K562 (cell line): ENCODE measurements at regions not wholly inside any gene's neighbourhood (a gene's known extent, or its start where the extent isn't known, plus 50 kb on each side); places are given as distances from the start of the nearest gene placed in this dataset.

ENCODE experiments used
- ATAC-seq: fragments of 200-7000 bp; cut with Tn5 transposase; 3 replicates; pipeline ENCODE4 v1.9.1; 2020; ENCODE audit warnings: moderate library complexity
- BruUV-seq: library from RNA; stranded (reverse); fragments of 400-500 nt; replicated peaks from 2 replicates; lab custom pipeline; 2021; lab: Mats Ljungman, UMichigan
- CTCF ChIA-PET: fragments of 300-600 bp; formaldehyde crosslinking; extraction: SDS; loops from one replicate; lab custom pipeline; 2021; ENCODE audit warnings: low intra/inter-chr PET ratio; lab: Yijun Ruan, JAX
- POLR2A ChIA-PET: fragments of 300-600, 350-650 bp; sonication (Branson Sonifier 250); formaldehyde crosslinking; extraction: SDS; loops from one replicate; lab custom pipeline; 2021; ENCODE audit warnings: antibody characterized with exemption, inconsistent platforms; lab: Yijun Ruan, JAX
- DNase-seq, 4 experiments: peaks; one replicate each; pipeline versions ENCODE4 v3.0.0 to v3.0.0-alpha.2; 2011 to 2018; ENCODE audit warnings: low spot score in 3 of 4, mixed read lengths in 3 of 4; ENCODE audit errors: extremely low read depth in 1 of 4
- FAIRE-seq: peaks from 2 replicates; lab custom pipeline; 2011; peaks lifted over from hg19 to GRCh38; lab: Jason Lieb, UNC
- H2AFZ ChIP-seq: 2 replicates; pipeline ENCODE4 v1.6.0; 2011; ENCODE audit warnings: low read depth, low read length, control low read depth, inconsistent platforms
- H3K27ac ChIP-seq: fragments of 200-600 bp; 3 replicates; pipeline ENCODE4 v1.8.0; 2011; ENCODE audit warnings: low read depth, mild to moderate bottlenecking, control low read depth, inconsistent platforms, low read length, moderate library complexity, mixed read lengths; ENCODE audit errors: extremely low read depth
- H3K27me3 ChIP-seq, 2 experiments: fragments of 300-600 bp in 1 of 2; 2 replicates in 1 of 2; 3 replicates in 1 of 2; pipeline versions ENCODE4 v1.6.0 to v1.8.0; 2011; ENCODE audit warnings: inconsistent platforms in 2 of 2, low read length in 2 of 2, mild to moderate bottlenecking in 1 of 2, mixed read lengths in 1 of 2, moderate library complexity in 1 of 2; ENCODE audit not compliant: control insufficient read depth in 2 of 2, insufficient read depth in 2 of 2
- H3K36me3 ChIP-seq: fragments of 300-600 bp; 3 replicates; pipeline ENCODE4 v1.8.0; 2011; ENCODE audit warnings: mild to moderate bottlenecking, low read length, inconsistent platforms; ENCODE audit not compliant: control insufficient read depth, insufficient read depth
- H3K4me1 ChIP-seq, 2 experiments: fragments of 200-600 bp in 1 of 2; replicated peaks in 1 of 2; 2 replicates in 1 of 2; 3 replicates in 1 of 2; pipeline versions ENCODE4 v1.5.1 to v1.8.0; 2011; ENCODE audit warnings: inconsistent platforms in 2 of 2, low read length in 2 of 2, mild to moderate bottlenecking in 1 of 2, mixed read lengths in 1 of 2, moderate library complexity in 1 of 2; ENCODE audit not compliant: control insufficient read depth in 2 of 2, insufficient read depth in 2 of 2
- H3K4me2 ChIP-seq: 2 replicates; pipeline ENCODE4 v1.6.1; 2011; ENCODE audit warnings: low read length, control low read depth, inconsistent platforms, mixed read lengths; ENCODE audit not compliant: insufficient read depth
- H3K4me3 ChIP-seq: fragments of 200-600 bp; sonication (generic), shearing (Covaris generic); 2 replicates; pipeline ENCODE4 v1.5.1; 2016; ENCODE audit warnings: control low read depth, inconsistent platforms
- H3K79me2 ChIP-seq: fragments of 200-600 bp; 3 replicates; pipeline ENCODE4 v1.8.0; 2011; ENCODE audit warnings: low read length, inconsistent platforms; ENCODE audit not compliant: control insufficient read depth, insufficient read depth
- H3K9ac ChIP-seq, 2 experiments: 2 replicates each; pipeline versions ENCODE4 v1.6.0 to v1.6.1; 2011; ENCODE audit warnings: low read depth in 2 of 2, low read length in 2 of 2, control low read depth in 1 of 2, inconsistent platforms in 1 of 2, mild to moderate bottlenecking in 1 of 2, mixed read lengths in 1 of 2; ENCODE audit not compliant: insufficient read depth in 1 of 2
- H3K9me1 ChIP-seq: one replicate; pipeline ENCODE4 v1.6.0; 2011; ENCODE audit warnings: inconsistent platforms, mild to moderate bottlenecking, low read length, moderate library complexity; ENCODE audit not compliant: control insufficient read depth, insufficient read depth
- H3K9me3 ChIP-seq: replicated peaks from 2 replicates; pipeline ENCODE4 v1.5.1; 2011; ENCODE audit warnings: low read depth, low read length, inconsistent platforms; ENCODE audit not compliant: control insufficient read depth, insufficient read depth
- H4K20me1 ChIP-seq: replicated peaks from 2 replicates; pipeline ENCODE4 v1.6.1; 2011; ENCODE audit warnings: low read length, inconsistent platforms, mixed read lengths; ENCODE audit not compliant: control insufficient read depth, insufficient read depth
- ARNT ChIP-seq, 2 experiments: fragments of 450-650 bp; IDR thresholded peaks; 2 replicates each; pipeline ENCODE4 v1.6.1; 2016; ENCODE audit warnings: mild to moderate bottlenecking in 1 of 2
- ESRRB ChIP-seq: fragments of 250-450 bp; sonication (Bioruptor Pico); IDR thresholded peaks from 2 replicates; pipeline ENCODE4 v1.5.0; 2020; ENCODE audit warnings: mild to moderate bottlenecking, moderate library complexity, borderline replicate concordance
- ETV1 ChIP-seq: fragments of 450-650 bp; conservative IDR thresholded peaks from 2 replicates; pipeline ENCODE4 v1.6.1; 2016; ENCODE audit warnings: missing genetic modification characterization, control low read depth, low read depth, missing compliant biosample characterization
- HDAC8 ChIP-seq: fragments of 450-650 bp; IDR thresholded peaks from 2 replicates; pipeline ENCODE4 v1.6.1; 2016; ENCODE audit warnings: mild to moderate bottlenecking, missing genetic modification characterization, moderate library complexity, missing compliant biosample characterization
- MXI1 ChIP-seq: IDR thresholded peaks from 2 replicates; pipeline ENCODE4 v1.6.1; 2011; ENCODE audit warnings: low read depth, mild to moderate bottlenecking, improper control_type of control experiment, low read length
- NR1H2 ChIP-seq: sonication (generic); formaldehyde crosslinking; IDR thresholded peaks from 2 replicates; pipeline ENCODE4 v1.4.0; 2020; ENCODE audit warnings: mild to moderate bottlenecking, missing genetic modification reagents
- NR2C1 ChIP-seq, 2 experiments: fragments of 450-650 bp; IDR thresholded peaks; 2 replicates each; pipeline ENCODE4 v1.6.1; 2017; ENCODE audit warnings: mild to moderate bottlenecking in 2 of 2, antibody characterized with exemption in 1 of 2, inconsistent platforms in 1 of 2, missing compliant biosample characterization in 1 of 2, missing genetic modification characterization in 1 of 2
- SAP30 ChIP-seq: fragments of 200-600 bp; sonication (generic); IDR thresholded peaks from 2 replicates; pipeline ENCODE4 v1.6.1; 2012; ENCODE audit warnings: borderline replicate concordance, low read depth, mild to moderate bottlenecking, moderate library complexity, low read length, control low read depth, inconsistent platforms; ENCODE audit not compliant: insufficient read depth, poor library complexity, severe bottlenecking
- TRIM24 ChIP-seq, 2 experiments: fragments of 450-650 bp; IDR thresholded peaks; 2 replicates each; pipeline ENCODE4 v1.6.1; 2016
- ZNF253 ChIP-seq: fragments of 250-450 bp; sonication (Bioruptor Pico); conservative IDR thresholded peaks from 2 replicates; pipeline ENCODE4 v1.6.1; 2021; ENCODE audit warnings: mild to moderate bottlenecking
- ZNF408 ChIP-seq: fragments of 250-450 bp; sonication (Bioruptor Pico); IDR thresholded peaks from 2 replicates; pipeline ENCODE4 v1.4.0; 2020; ENCODE audit warnings: low read depth, mild to moderate bottlenecking, moderate library complexity
- ZNF431 ChIP-seq: sonication (generic); formaldehyde crosslinking; IDR thresholded peaks from 2 replicates; pipeline ENCODE4 v1.8.0; 2022; ENCODE audit warnings: mild to moderate bottlenecking, missing genetic modification reagents
- ZNF551 ChIP-seq: fragments of 250-450 bp; sonication (Bioruptor Pico); IDR thresholded peaks from 2 replicates; pipeline ENCODE4 v1.5.0; 2021; ENCODE audit warnings: mild to moderate bottlenecking, moderate library complexity
- WGBS: fragments of 100-300 bp; shearing (Covaris generic); methylation state at CpG from one replicate; pipeline ENCODE4 v1.1.6; 2016; ENCODE audit warnings: low coverage, mixed read lengths; ENCODE audit not compliant: insufficient coverage; ENCODE audit errors: missing lambda C conversion rate; 5-methylcytosine and 5-hydroxymethylcytosine counted together
- in situ Hi-C: fragments of 300-500 bp; cut with MboI; formaldehyde crosslinking; loops from 4 replicates; pipeline ENCODE4 v1.15.0; 2018; ENCODE audit warnings: inconsistent platforms, mixed read lengths
- intact Hi-C: fragments of 100-400 bp; cut with micrococcal nuclease; formaldehyde crosslinking; loops from 2 replicates; pipeline ENCODE4 v1.14.2; 2022
- TF ChIP-seq, protein P1 (sequence below): sonication (generic); formaldehyde crosslinking; IDR thresholded peaks from 2 replicates; pipeline ENCODE4 v1.8.1; 2023; ENCODE audit warnings: missing genetic modification reagents, mild to moderate bottlenecking, borderline replicate concordance
- TF ChIP-seq, protein P2 (sequence below): fragments of 250-450 bp; sonication (Bioruptor Pico); IDR thresholded peaks from 2 replicates; pipeline ENCODE4 v1.5.0; 2021
- TF ChIP-seq, protein P3 (sequence below): fragments of 250-450 bp; sonication (Bioruptor Pico); IDR thresholded peaks from 2 replicates; pipeline ENCODE4 v1.8.0; 2021; ENCODE audit warnings: borderline replicate concordance, mild to moderate bottlenecking, moderate library complexity; ENCODE audit not compliant: poor library complexity, severe bottlenecking

DNA sequence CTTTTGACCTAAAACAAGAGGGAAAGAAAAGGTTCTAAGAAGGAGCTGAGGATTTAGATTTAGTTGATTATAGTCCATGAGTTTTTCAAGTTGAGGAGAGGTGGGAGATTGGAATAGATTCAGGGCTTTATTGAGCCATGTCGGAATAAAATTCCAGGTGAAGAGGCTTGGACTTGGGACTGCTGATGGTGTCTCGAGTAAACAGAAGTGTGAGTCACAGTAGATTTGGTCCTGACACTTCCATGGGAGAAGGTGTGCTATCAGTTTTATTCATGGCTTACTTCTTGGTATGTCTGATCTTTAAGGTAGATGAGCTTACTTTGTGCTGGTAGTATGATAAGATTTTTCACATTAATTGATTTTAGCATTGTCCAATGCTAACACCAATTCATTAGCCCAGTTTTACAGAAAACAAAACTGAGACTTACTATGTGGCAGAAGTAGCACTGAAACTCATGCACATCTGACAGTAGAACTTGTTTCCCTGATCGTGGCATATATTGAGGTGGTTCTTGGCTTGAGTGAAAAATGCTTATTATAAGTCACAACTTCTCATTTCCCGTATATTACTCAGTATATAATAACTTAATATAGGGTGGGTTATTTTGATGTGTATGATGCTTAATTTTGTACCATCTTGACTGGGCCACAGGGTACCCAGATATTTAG lies 172.4 kb upstream of the IGF1 start (continued):
- TF ChIP-seq HDAC8 (tag) (no peak), ETV1 (no peak), ZNF431 (CRISPR knock-in tag) (no peak), ARNT (IDR thresholded peaks at IDR 0.05) (no peak)
- TF ChIP-seq, protein P1, sequence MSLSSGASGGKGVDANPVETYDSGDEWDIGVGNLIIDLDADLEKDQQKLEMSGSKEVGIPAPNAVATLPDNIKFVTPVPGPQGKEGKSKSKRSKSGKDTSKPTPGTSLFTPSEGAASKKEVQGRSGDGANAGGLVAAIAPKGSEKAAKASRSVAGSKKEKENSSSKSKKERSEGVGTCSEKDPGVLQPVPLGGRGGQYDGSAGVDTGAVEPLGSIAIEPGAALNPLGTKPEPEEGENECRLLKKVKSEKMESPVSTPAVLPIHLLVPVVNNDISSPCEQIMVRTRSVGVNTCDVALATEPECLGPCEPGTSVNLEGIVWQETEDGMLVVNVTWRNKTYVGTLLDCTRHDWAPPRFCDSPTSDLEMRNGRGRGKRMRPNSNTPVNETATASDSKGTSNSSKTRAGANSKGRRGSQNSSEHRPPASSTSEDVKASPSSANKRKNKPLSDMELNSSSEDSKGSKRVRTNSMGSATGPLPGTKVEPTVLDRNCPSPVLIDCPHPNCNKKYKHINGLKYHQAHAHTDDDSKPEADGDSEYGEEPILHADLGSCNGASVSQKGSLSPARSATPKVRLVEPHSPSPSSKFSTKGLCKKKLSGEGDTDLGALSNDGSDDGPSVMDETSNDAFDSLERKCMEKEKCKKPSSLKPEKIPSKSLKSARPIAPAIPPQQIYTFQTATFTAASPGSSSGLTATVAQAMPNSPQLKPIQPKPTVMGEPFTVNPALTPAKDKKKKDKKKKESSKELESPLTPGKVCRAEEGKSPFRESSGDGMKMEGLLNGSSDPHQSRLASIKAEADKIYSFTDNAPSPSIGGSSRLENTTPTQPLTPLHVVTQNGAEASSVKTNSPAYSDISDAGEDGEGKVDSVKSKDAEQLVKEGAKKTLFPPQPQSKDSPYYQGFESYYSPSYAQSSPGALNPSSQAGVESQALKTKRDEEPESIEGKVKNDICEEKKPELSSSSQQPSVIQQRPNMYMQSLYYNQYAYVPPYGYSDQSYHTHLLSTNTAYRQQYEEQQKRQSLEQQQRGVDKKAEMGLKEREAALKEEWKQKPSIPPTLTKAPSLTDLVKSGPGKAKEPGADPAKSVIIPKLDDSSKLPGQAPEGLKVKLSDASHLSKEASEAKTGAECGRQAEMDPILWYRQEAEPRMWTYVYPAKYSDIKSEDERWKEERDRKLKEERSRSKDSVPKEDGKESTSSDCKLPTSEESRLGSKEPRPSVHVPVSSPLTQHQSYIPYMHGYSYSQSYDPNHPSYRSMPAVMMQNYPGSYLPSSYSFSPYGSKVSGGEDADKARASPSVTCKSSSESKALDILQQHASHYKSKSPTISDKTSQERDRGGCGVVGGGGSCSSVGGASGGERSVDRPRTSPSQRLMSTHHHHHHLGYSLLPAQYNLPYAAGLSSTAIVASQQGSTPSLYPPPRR (CRISPR knock-in tag): no peak
- TF ChIP-seq, all 486 proteins: peak for 0

DNA sequence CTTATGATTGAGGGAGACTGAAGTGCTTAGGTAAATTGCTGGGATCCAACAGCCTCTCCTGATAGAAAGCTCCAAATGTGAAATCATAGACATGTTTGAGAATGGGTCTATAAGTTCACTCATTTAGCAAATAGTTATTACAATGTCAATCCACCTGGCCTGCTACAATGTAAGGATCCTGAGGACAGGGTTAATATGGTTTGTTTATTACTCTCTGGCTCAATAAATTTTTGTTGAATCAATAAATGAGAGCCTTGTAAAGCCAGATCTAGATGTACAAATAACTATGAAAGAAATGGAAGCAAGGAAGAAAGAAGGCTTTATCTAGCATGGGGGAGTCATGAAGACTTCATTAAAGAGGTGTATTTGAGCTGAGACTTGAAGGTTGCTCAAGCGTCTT lies 165.6 kb upstream of the IGF1 start:
- no peaks in the 10 kb centered on the region for H4K20me1 ChIP-seq
- DNase-seq: no peak
- no TSS peak for BruUV-seq
- FAIRE-seq: no peak
- no peaks in the 10 kb centered on the region for H3K9me1 ChIP-seq
- H3K4me2 ChIP-seq: no peak overlapping the region
- no peak overlapping the region for H2AFZ ChIP-seq
- intact Hi-C loops (no loop called here), in situ Hi-C loops (no loop called here)
- no peak overlapping the region for H3K27ac ChIP-seq
- no peak overlapping the region for H3K4me3 ChIP-seq
- no peaks in the 10 kb centered on the region for H3K79me2 ChIP-seq
- no peaks in the 10 kb centered on the region for H3K9me3 ChIP-seq
- ChIA-PET CTCF (no interaction called here), POLR2A (no interaction called here)
- H3K36me3 ChIP-seq: no peaks in the 10 kb centered on the region
- ATAC-seq: no peak
- no peak overlapping the region for H3K9ac ChIP-seq
- 12% methylated on average over 1 of the region's 1 CpG for WGBS
- no peaks in the 10 kb centered on the region for H3K27me3 ChIP-seq
- H3K4me1 ChIP-seq: no peaks in the 10 kb centered on the region; a peak in 1 of 5 replicates
- no peak for TF ChIP-seq NR1H2
- no peak for TF ChIP-seq MXI1
- TF ChIP-seq ESRRB (CRISPR knock-in tag): no peak
- TF ChIP-seq ZNF253: no peak
- TF ChIP-seq ZNF551 (CRISPR knock-in tag): no peak
- TF ChIP-seq TRIM24 (IDR thresholded peaks at IDR 0.05): no peak
- no peak for TF ChIP-seq SAP30
- TF ChIP-seq, protein P2, sequence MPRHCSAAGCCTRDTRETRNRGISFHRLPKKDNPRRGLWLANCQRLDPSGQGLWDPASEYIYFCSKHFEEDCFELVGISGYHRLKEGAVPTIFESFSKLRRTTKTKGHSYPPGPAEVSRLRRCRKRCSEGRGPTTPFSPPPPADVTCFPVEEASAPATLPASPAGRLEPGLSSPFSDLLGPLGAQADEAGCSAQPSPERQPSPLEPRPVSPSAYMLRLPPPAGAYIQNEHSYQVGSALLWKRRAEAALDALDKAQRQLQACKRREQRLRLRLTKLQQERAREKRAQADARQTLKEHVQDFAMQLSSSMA (CRISPR knock-in tag): no peak
- TF ChIP-seq NR2C1 (IDR thresholded peaks at IDR 0.05): no peak
- no peak for TF ChIP-seq NR2C1 (tag; IDR thresholded peaks at IDR 0.05)
- TF ChIP-seq, protein P3, sequence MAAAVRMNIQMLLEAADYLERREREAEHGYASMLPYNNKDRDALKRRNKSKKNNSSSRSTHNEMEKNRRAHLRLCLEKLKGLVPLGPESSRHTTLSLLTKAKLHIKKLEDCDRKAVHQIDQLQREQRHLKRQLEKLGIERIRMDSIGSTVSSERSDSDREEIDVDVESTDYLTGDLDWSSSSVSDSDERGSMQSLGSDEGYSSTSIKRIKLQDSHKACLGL (CRISPR knock-in tag): no peak
- TF ChIP-seq ZNF408 (CRISPR knock-in tag): no peak
